ENCODE measurements at regions not wholly inside any gene's neighbourhood (a gene's known extent, or its start where the extent isn't known, plus 50 kb on each side); places are given as distances from the start of the nearest gene placed in this dataset.

DNA sequence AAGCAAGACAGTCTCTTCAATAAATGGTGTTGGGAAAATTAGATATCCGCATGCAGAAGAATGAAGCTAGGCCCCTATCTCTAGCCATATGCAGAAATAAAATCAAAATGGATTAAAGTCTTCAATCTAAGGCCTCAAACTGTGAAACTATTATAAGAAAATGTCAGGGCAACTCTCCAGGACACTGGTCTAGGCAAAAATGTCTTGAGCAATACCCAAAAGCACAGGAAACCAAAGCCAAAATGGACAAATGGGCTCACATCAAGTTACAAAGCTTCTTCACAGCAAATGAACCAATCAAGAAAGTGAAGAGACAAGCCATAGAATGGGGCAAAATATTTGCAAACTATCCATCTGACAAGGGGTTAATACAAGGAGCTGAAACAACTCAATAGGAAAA, 338.8 kb downstream of the NNT start:
- H3K27me3 Mint-ChIP-seq, result no peaks in the 10 kb centered on the region
- H3K4me1 Mint-ChIP-seq, result no peaks in the 10 kb centered on the region
- ATAC-seq (replicated peaks) (no peak), DNase-seq (no peak)
- no peak overlapping the region for H3K27ac Mint-ChIP-seq
- no peak overlapping the region for H3K4me3 Mint-ChIP-seq
- no peaks in the 10 kb centered on the region for H3K36me3 Mint-ChIP-seq
- H3K9me3 Mint-ChIP-seq, result peaks cover 12 to 30% of the 10 kb centered on the region in 2 donors

DNA sequence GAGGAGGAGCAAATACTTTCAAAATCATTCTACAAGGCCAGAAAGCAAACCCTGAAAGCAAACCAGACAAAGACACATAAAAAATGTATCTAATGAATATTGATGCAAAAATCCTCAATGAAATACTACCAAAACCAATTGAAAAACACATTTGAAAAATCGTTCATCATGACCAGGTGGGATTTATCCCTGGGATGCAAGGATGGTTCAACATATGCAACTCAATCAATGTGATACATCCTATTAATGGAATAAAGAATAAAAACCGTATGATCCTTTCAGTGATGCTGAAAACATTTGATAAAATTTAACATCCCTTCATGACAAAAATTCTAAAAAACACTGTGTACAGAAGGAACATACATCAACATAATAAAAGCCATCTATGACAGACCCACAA, 337.6 kb downstream of the NNT start:
- H3K27ac Mint-ChIP-seq, result no peak overlapping the region
- H3K9me3 Mint-ChIP-seq, result peaks cover 13 to 26% of the 10 kb centered on the region in 2 donors
- H3K4me3 Mint-ChIP-seq, result no peak overlapping the region
- no peaks in the 10 kb centered on the region for H3K4me1 Mint-ChIP-seq
- DNase-seq (no peak), ATAC-seq (replicated peaks) (no peak)
- no peaks in the 10 kb centered on the region for H3K36me3 Mint-ChIP-seq
- no peaks in the 10 kb centered on the region for H3K27me3 Mint-ChIP-seq

GRCh38 chr5:43926923-43927322, 323.9 kb downstream of the NNT start:
- no peak overlapping the region for H3K27ac Mint-ChIP-seq
- no peak for DNase-seq
- no peaks in the 10 kb centered on the region for H3K4me1 Mint-ChIP-seq
- H3K9me3 Mint-ChIP-seq, result peaks cover 0 to 7% of the 10 kb centered on the region in 2 donors
- no peak overlapping the region for H3K4me3 Mint-ChIP-seq
- H3K27me3 Mint-ChIP-seq, result no peaks in the 10 kb centered on the region
- no peak for ATAC-seq (replicated peaks)
- no peaks in the 10 kb centered on the region for H3K36me3 Mint-ChIP-seq

DNA sequence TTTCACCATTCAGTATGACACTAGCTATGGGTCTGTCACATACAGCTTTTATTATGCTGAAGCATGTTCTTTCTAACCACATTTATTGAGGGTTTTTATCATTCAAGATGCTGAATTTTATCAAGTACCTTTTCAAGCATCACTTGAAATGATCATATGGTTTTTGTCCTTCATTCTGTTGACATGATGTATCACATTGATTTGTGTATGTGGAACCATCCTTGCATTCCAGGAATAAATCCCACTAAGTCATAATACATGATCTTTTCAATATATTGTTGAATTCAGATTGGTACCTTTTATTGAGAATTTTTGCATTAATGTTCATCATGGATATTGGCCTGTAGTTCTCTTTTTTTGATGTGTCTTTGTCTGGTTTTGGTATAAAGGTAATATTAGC, 317.4 kb downstream of the NNT start:
- H3K27ac Mint-ChIP-seq, result no peak overlapping the region
- ATAC-seq (replicated peaks), result no peak
- H3K27me3 Mint-ChIP-seq, result no peaks in the 10 kb centered on the region
- DNase-seq, result no peak
- no peaks in the 10 kb centered on the region for H3K4me1 Mint-ChIP-seq
- H3K36me3 Mint-ChIP-seq, result no peaks in the 10 kb centered on the region
- no peak overlapping the region for H3K4me3 Mint-ChIP-seq
- H3K9me3 Mint-ChIP-seq, result peaks cover 0 to 2% of the 10 kb centered on the region in 2 donors

GRCh38 chr5:43917925-43918324, 314.9 kb downstream of the NNT start:
- DNase-seq, result no peak
- ATAC-seq (replicated peaks), result no peak
- Mint-ChIP-seq H3K9me3 (peaks cover 0 to 4% of the 10 kb centered on the region in 2 donors), H3K4me1 (no peaks in the 10 kb centered on the region), H3K27ac (no peak overlapping the region), H3K27me3 (no peaks in the 10 kb centered on the region), H3K36me3 (no peaks in the 10 kb centered on the region), H3K4me3 (no peak overlapping the region)

DNA sequence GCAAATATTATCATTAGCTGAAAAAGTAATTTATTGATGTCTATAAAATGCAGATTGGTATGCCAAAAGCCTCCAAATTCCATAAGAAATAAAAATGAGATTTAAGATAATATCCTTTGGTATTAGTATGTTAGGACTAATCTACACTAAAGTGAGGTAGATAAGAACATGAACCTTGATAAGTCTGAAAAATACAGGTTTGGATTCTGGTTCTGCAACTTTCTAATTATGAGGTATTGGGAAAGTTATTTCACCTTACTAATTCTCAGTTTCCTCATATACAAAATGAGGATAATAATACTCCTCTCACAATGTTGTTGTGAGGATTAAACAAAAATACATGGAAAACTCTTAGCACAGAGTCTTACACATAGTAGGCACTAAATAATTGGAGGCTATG, 300.1 kb downstream of the NNT start:
- Mint-ChIP-seq H3K9me3 (peaks cover 0 to 3% of the 10 kb centered on the region in 2 donors), H3K36me3 (no peaks in the 10 kb centered on the region), H3K27me3 (no peaks in the 10 kb centered on the region), H3K27ac (no peak overlapping the region), H3K4me1 (no peaks in the 10 kb centered on the region), H3K4me3 (no peak overlapping the region)
- ATAC-seq (replicated peaks) (no peak), DNase-seq (no peak)

DNA sequence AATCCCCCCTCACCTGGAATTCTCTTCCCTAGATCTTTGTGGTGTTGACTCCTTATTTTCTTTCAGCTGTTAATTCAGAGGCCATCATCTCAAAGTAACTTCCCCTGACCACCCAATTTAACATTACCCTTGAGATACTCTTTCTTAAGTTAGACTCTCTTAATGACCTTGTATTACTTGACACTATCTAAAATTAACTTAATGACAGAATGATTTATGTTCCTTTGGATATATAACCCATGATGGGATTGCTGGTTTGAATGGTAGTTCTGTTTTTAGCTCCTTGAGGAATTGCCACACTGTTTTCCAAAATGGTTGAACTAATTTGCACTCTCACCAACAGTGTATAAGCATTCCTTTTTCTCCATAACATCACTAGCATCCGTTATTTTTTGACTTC, 298.0 kb downstream of the NNT start:
- Mint-ChIP-seq H3K27me3 (no peaks in the 10 kb centered on the region), H3K27ac (no peak overlapping the region), H3K36me3 (no peaks in the 10 kb centered on the region), H3K9me3 (no peaks in the 10 kb centered on the region), H3K4me1 (no peaks in the 10 kb centered on the region), H3K4me3 (no peak overlapping the region)
- DNase-seq (no peak), ATAC-seq (replicated peaks) (no peak)

- ATAC-seq (replicated peaks) (no peak), DNase-seq (no peak)
- Mint-ChIP-seq H3K9me3 (no peaks in the 10 kb centered on the region), H3K4me3 (no peak overlapping the region), H3K27ac (no peak overlapping the region), H3K4me1 (no peaks in the 10 kb centered on the region), H3K36me3 (no peaks in the 10 kb centered on the region), H3K27me3 (no peaks in the 10 kb centered on the region)
Measured at GRCh38 chr5:43895876-43896275, 292.9 kb downstream of the NNT start.

DNA sequence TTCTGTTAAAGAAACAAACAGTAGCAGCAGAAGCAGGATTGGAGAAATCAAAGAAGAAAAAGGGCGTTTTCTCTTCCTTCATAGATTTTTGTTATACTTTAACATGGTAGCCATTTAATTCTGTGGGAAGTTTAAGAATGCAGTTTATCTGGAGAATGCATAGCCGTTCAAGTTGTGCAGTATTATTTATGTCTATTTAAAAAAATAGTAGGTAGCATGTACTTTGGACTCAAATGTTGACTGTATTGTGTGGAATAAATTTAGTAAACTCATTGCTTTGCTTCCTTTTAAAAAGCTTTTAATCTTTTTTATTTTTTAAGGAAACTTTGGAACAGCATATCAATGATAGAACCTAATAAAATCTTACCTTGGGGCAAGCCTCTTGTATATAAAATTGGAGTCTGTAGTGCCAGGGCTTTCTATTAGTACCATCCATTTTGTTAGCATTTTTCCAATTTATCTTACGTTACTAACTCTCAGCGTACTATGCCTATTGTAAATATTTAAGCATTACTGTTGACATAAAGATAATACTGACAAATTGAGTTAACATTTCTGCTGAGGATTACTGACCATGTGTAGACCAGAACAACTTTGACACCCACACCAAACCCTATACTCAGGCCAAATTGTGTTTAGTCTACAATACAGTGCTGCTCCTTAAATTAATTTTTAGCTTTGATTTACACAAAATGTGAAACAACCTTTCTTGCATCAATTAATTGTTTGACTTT, 291.1 kb downstream of the NNT start:
- H3K9me3 Mint-ChIP-seq, result peaks cover 0 to 2% of the 10 kb centered on the region in 2 donors
- H3K4me1 Mint-ChIP-seq, result no peaks in the 10 kb centered on the region
- H3K36me3 Mint-ChIP-seq, result no peaks in the 10 kb centered on the region
- H3K4me3 Mint-ChIP-seq, result no peak overlapping the region
- ATAC-seq (replicated peaks) (no peak), DNase-seq (no peak)
- H3K27me3 Mint-ChIP-seq, result no peaks in the 10 kb centered on the region
- no peak overlapping the region for H3K27ac Mint-ChIP-seq

DNA sequence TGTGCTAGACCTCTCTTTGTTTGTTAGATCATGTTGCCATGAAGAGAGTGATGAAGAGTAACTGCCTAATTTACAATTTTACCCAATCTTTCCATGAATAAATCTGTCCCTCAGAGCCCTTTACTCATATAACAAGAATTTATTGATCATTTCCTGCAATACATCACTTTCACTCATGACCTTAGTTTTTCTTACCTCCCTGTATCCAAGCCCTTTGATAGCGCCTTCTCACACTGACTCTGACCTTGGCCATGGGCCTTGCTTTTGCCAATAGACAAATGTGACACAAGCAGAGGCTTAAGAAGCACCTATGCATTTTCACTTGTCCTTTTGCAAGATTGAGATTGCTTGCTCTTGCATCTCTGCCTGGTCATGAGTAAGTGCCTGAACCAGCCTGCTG, 288.1 kb downstream of the NNT start:
- H3K27me3 Mint-ChIP-seq, result no peaks in the 10 kb centered on the region
- ATAC-seq (replicated peaks) (no peak), DNase-seq (no peak)
- no peak overlapping the region for H3K4me3 Mint-ChIP-seq
- H3K4me1 Mint-ChIP-seq, result no peaks in the 10 kb centered on the region
- H3K36me3 Mint-ChIP-seq, result no peaks in the 10 kb centered on the region
- no peak overlapping the region for H3K27ac Mint-ChIP-seq
- H3K9me3 Mint-ChIP-seq, result peaks cover 0 to 4% of the 10 kb centered on the region in 2 donors

GRCh38 chr5:43889233-43889632, 286.3 kb downstream of the NNT start:
- H3K36me3 Mint-ChIP-seq, result no peaks in the 10 kb centered on the region
- no peak overlapping the region for H3K27ac Mint-ChIP-seq
- H3K4me1 Mint-ChIP-seq, result no peaks in the 10 kb centered on the region
- DNase-seq (no peak), ATAC-seq (replicated peaks) (no peak)
- no peaks in the 10 kb centered on the region for H3K27me3 Mint-ChIP-seq
- H3K4me3 Mint-ChIP-seq, result no peak overlapping the region
- H3K9me3 Mint-ChIP-seq, result peaks cover 0 to 4% of the 10 kb centered on the region in 2 donors

DNA sequence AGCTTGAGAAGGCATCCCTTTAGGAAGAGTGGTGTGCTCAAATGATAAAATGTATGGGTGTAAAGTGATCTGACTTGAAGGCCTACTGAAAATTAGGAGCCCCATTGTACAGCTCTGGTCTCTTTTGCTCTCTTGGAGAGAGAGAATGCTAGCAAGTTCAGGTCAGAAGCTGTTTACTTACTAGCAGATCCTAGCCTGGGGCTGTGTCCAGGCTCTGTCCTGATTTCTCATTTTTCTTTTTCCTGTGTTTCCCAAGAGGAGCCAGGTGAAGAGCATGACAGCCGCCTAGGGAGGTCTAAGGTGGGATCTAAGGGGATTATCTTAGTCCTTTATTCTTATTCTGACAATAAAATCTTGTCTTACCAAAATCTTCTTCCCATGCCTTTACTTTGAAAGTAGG, 272.8 kb downstream of the NNT start:
- no peak for DNase-seq
- no peaks in the 10 kb centered on the region for H3K36me3 Mint-ChIP-seq

GRCh38 chr5:43874772-43875171, 271.8 kb downstream of the NNT start:
- ATAC-seq (replicated peaks) (no peak), DNase-seq (no peak)
- H3K4me3 Mint-ChIP-seq, result no peak overlapping the region
- peaks cover 3 to 4% of the 10 kb centered on the region in 2 donors for H3K9me3 Mint-ChIP-seq
- no peaks in the 10 kb centered on the region for H3K36me3 Mint-ChIP-seq
- H3K27me3 Mint-ChIP-seq, result no peaks in the 10 kb centered on the region
- no peaks in the 10 kb centered on the region for H3K4me1 Mint-ChIP-seq
- H3K27ac Mint-ChIP-seq, result no peak overlapping the region

More for the DNA sequence above, 272.8 kb downstream of the NNT start:
- Mint-ChIP-seq H3K27ac (no peak overlapping the region), H3K4me3 (no peak overlapping the region), H3K27me3 (no peaks in the 10 kb centered on the region), H3K9me3 (peaks cover 3 to 4% of the 10 kb centered on the region in 2 donors), H3K4me1 (no peaks in the 10 kb centered on the region)
- ATAC-seq (replicated peaks), result no peak

DNA sequence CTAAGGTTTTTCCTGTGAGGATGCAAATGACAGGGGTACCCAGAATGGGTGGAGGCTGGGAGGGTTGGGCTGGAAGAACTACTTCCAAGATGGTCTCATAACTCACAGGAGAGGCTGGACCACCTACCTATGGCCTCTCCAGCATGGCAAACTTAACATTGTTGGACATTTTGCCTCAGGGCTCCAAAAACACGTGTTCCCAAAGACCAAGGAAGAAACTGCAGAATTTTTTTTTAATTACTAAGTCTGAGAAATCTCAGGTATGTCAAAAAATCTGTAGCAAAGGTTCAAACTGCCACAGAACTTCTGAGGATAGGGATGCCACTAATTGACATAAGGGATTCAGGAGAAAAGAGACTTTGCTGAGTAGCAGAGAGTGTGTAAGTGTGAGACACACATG, 270.8 kb downstream of the NNT start:
- ATAC-seq (replicated peaks), result no peak
- H3K4me3 Mint-ChIP-seq, result no peak overlapping the region
- no peaks in the 10 kb centered on the region for H3K4me1 Mint-ChIP-seq
- H3K27ac Mint-ChIP-seq, result no peak overlapping the region
- H3K27me3 Mint-ChIP-seq, result no peaks in the 10 kb centered on the region
- H3K9me3 Mint-ChIP-seq, result peaks cover 3 to 4% of the 10 kb centered on the region in 2 donors
- H3K36me3 Mint-ChIP-seq, result no peaks in the 10 kb centered on the region
- no peak for DNase-seq

- ATAC-seq (replicated peaks) (no peak), DNase-seq (no peak)
- Mint-ChIP-seq H3K4me1 (no peaks in the 10 kb centered on the region), H3K27ac (no peak overlapping the region), H3K27me3 (no peaks in the 10 kb centered on the region), H3K36me3 (no peaks in the 10 kb centered on the region), H3K4me3 (no peak overlapping the region), H3K9me3 (peaks cover 0 to 6% of the 10 kb centered on the region in 2 donors)
Measured at GRCh38 chr5:43859309-43859708, 256.3 kb downstream of the NNT start.

- Mint-ChIP-seq H3K4me3 (no peak overlapping the region), H3K4me1 (no peaks in the 10 kb centered on the region), H3K27me3 (no peaks in the 10 kb centered on the region), H3K9me3 (peaks cover 0 to 6% of the 10 kb centered on the region in 2 donors), H3K36me3 (no peaks in the 10 kb centered on the region), H3K27ac (no peak overlapping the region)
- DNase-seq (no peak), ATAC-seq (replicated peaks) (no peak)
Measured at GRCh38 chr5:43855452-43855851, 252.5 kb downstream of the NNT start.

Data from stimulated activated naive B cell treated with anti-CD40 and anti-IgM and Interleukin-4, amounts not matched to agents 10 μg/mL and 1 μg/mL and 100 μg/mL, for 72 hours (primary cell).